ENCODE measurements at regions not wholly inside any gene's neighbourhood (a gene's known extent, or its start where the extent isn't known, plus 50 kb on each side); places are given as distances from the start of the nearest gene placed in this dataset.

DNA sequence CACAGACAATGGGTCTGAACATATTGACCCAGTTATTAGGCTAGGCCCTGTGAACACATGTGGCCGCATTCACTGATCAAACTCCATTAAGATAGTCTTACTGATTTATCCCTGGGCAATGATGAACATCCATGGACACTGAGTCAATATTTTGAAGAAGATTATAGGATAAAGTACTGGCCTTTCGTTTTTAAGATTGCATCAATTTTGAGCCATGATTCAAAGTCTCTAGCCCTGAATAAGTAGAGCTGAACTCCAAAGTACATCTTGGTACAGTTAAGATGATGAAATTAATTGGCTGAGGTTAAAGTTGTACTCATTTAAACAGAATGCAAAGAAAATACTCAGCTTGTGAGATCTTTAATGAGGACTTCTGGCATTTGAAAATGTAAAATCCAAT, 1581.9 kb downstream of the EFNB2 start:
- intact Hi-C loops (cut with micrococcal nuclease; ENCODE audit: unreplicated experiment) = no loop called here
- CTCF ChIA-PET (ENCODE audit: unreplicated experiment) = no interaction called here
- no peaks in the 10 kb centered on the region for H3K9me2 ChIP-seq (ENCODE audit: insufficient read depth, low read length)
- no peak for DNase-seq (ENCODE audit: low spot score)
- TF ChIP-seq, protein P1, sequence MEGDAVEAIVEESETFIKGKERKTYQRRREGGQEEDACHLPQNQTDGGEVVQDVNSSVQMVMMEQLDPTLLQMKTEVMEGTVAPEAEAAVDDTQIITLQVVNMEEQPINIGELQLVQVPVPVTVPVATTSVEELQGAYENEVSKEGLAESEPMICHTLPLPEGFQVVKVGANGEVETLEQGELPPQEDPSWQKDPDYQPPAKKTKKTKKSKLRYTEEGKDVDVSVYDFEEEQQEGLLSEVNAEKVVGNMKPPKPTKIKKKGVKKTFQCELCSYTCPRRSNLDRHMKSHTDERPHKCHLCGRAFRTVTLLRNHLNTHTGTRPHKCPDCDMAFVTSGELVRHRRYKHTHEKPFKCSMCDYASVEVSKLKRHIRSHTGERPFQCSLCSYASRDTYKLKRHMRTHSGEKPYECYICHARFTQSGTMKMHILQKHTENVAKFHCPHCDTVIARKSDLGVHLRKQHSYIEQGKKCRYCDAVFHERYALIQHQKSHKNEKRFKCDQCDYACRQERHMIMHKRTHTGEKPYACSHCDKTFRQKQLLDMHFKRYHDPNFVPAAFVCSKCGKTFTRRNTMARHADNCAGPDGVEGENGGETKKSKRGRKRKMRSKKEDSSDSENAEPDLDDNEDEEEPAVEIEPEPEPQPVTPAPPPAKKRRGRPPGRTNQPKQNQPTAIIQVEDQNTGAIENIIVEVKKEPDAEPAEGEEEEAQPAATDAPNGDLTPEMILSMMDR (conservative IDR thresholded peaks at IDR 0.05; ENCODE audit: low read length) = no peak
- no peak for TF ChIP-seq EZH2phosphoT487 (IDR thresholded peaks at IDR 0.05; ENCODE audit: borderline replicate concordance, low read depth, low read length)
- no peaks in the 10 kb centered on the region for H3K36me3 ChIP-seq (ENCODE audit: insufficient read depth, low read length)
- no peak overlapping the region for H3K4me3 ChIP-seq (ENCODE audit: low read depth, low read length, poor library complexity, severe bottlenecking)
- no peak overlapping the region for H2AFZ ChIP-seq (ENCODE audit: low read length)
- BruUV-seq (replicated peaks) = no TSS peak
- POLR2A ChIA-PET = no interaction called here
- no peak overlapping the region for H3K4me2 ChIP-seq (ENCODE audit: low read length)
- no peaks in the 10 kb centered on the region for H3K4me1 ChIP-seq (ENCODE audit: insufficient read depth, low read length, poor library complexity, severe bottlenecking)
- no peaks in the 10 kb centered on the region for H4K20me1 ChIP-seq (ENCODE audit: insufficient read depth, low read length)
- no peaks in the 10 kb centered on the region for H3K79me2 ChIP-seq (ENCODE audit: insufficient read depth, low read depth, low read length)
- H3K9me3 ChIP-seq (ENCODE audit: low read length) = no peaks in the 10 kb centered on the region
- no peak overlapping the region for H3K27ac ChIP-seq (ENCODE audit: low read depth, low read length, poor library complexity, severe bottlenecking)

DNA sequence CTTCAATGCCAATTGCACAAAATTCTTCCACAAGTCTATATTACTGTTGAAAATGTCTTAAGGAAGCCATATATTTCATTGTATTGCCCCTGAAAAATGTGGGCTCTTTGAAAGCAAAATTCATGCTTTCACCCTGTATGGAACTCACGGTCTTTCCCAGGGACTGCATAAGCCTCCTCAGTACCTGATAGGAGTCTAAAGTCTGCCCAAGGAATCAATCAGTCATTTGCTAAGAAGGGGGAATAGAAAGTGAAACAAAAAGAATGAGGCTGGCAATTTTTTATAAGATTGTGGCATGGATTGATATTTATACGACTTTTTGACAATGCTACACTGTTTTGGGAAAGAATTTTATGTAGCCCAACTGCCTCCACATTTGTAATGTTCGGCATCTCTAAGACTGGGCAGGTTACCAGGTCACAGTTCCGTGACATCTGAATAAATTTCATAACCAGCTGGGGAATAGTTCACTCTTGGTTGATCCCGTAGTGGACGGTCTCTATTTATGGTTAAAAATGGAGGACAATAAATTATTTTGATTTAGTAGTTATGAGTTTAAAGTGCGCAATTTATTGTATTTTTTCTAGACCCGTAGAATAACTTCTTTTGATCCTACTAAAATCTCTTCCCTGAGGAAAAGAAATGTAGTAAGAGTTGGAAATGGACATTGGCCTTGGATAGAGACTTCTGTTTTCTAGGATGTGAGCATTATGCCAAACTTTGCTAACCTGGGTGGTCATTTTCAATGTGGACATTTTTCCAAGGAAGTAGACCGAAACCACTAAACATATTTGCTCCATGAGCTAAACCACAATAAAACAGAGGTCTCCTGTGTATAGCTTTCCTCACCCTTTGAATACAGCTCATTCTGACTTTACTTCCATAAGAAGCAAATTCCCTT, 1585.4 kb downstream of the EFNB2 start:
- H3K4me3 ChIP-seq (ENCODE audit: low read depth, low read length, poor library complexity, severe bottlenecking) = no peak overlapping the region
- no peak overlapping the region for H3K4me2 ChIP-seq (ENCODE audit: low read length)
- H3K36me3 ChIP-seq (ENCODE audit: insufficient read depth, low read length) = no peaks in the 10 kb centered on the region
- no peaks in the 10 kb centered on the region for H3K4me1 ChIP-seq (ENCODE audit: insufficient read depth, low read length, poor library complexity, severe bottlenecking)
- no peak for DNase-seq (ENCODE audit: low spot score)
- no peak overlapping the region for H2AFZ ChIP-seq (ENCODE audit: low read length)
- no peaks in the 10 kb centered on the region for H4K20me1 ChIP-seq (ENCODE audit: insufficient read depth, low read length)
- intact Hi-C loops (cut with micrococcal nuclease; ENCODE audit: unreplicated experiment) = no loop called here
- no peaks in the 10 kb centered on the region for H3K79me2 ChIP-seq (ENCODE audit: insufficient read depth, low read depth, low read length)
- BruUV-seq (replicated peaks) = no TSS peak
- H3K9me3 ChIP-seq (ENCODE audit: low read length) = no peaks in the 10 kb centered on the region
- CTCF ChIA-PET (ENCODE audit: unreplicated experiment) = no interaction called here
- POLR2A ChIA-PET = no interaction called here
- TF ChIP-seq, protein P1 (conservative IDR thresholded peaks at IDR 0.05; ENCODE audit: low read length) = no peak
- TF ChIP-seq EZH2phosphoT487 (IDR thresholded peaks at IDR 0.05; ENCODE audit: borderline replicate concordance, low read depth, low read length) = no peak
- H3K27ac ChIP-seq (ENCODE audit: low read depth, low read length, poor library complexity, severe bottlenecking) = no peak overlapping the region
- no peaks in the 10 kb centered on the region for H3K9me2 ChIP-seq (ENCODE audit: insufficient read depth, low read length)

DNA sequence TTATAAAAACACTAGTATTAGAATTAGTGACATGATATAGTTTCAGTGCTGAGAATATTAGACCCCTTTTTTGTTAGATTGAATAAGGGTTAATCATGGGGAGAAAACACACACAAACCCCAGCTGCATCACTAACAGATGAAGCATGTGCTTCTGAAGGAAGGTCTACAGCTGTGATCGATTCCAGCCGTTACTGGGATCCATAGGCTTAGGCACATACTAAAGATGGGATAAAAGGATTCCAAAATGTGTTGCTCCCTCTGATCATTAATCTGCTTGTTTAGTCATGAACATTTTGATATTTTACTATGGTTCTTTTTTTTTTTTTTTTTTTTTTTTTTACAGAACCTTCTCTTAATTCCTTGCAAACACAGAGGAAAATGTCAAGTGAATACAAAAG, 1591.3 kb downstream of the EFNB2 start:
- ChIA-PET CTCF (ENCODE audit: unreplicated experiment) (no interaction called here), POLR2A (interaction anchor here (0.6 kb wide), 1 partner anchor 29 kb away, joined by 3 read pairs; no protein-coding TSS in a partner anchor)
- no peaks in the 10 kb centered on the region for H3K9me2 ChIP-seq (ENCODE audit: insufficient read depth, low read length)
- no peaks in the 10 kb centered on the region for H3K9me3 ChIP-seq (ENCODE audit: low read length)
- H4K20me1 ChIP-seq (ENCODE audit: insufficient read depth, low read length) = no peaks in the 10 kb centered on the region
- intact Hi-C loops (cut with micrococcal nuclease; ENCODE audit: unreplicated experiment) = no loop called here
- H3K36me3 ChIP-seq (ENCODE audit: insufficient read depth, low read length) = no peaks in the 10 kb centered on the region
- no peak for DNase-seq (ENCODE audit: low spot score)
- no peak overlapping the region for H2AFZ ChIP-seq (ENCODE audit: low read length)
- no peak overlapping the region for H3K4me2 ChIP-seq (ENCODE audit: low read length)
- H3K4me1 ChIP-seq (ENCODE audit: insufficient read depth, low read length, poor library complexity, severe bottlenecking) = no peaks in the 10 kb centered on the region
- no peak overlapping the region for H3K27ac ChIP-seq (ENCODE audit: low read depth, low read length, poor library complexity, severe bottlenecking)
- H3K79me2 ChIP-seq (ENCODE audit: insufficient read depth, low read depth, low read length) = no peaks in the 10 kb centered on the region
- TF ChIP-seq, protein P1 (conservative IDR thresholded peaks at IDR 0.05; ENCODE audit: low read length) = no peak
- no peak for TF ChIP-seq EZH2phosphoT487 (IDR thresholded peaks at IDR 0.05; ENCODE audit: borderline replicate concordance, low read depth, low read length)
- BruUV-seq (replicated peaks) = no TSS peak
- no peak overlapping the region for H3K4me3 ChIP-seq (ENCODE audit: low read depth, low read length, poor library complexity, severe bottlenecking)

Data from OCI-LY7 (cell line).